CD8-positive, alpha-beta memory T cell (primary cell): ENCODE measurements at regions not wholly inside any gene's neighbourhood (a gene's known extent, or its start where the extent isn't known, plus 50 kb on each side); places are given as distances from the start of the nearest gene placed in this dataset.
"Not testable (repeated sequence)": the region's sequence is repeated elsewhere in the genome, so short reads cannot be mapped to it uniquely, and the experiment has no call there.

Source experiments
- CTCF ChIA-PET: fragments of 350-600 bp; sonication (Branson Sonifier 250); formaldehyde crosslinking; loops from one replicate; lab custom pipeline; 2021; ENCODE audit warnings: antibody characterized with exemption; lab: Charles Lee
- POLR2A ChIA-PET: fragments of 350-600 bp; sonication (Branson Sonifier 250); formaldehyde crosslinking; loops from one replicate; lab custom pipeline; 2021; ENCODE audit warnings: antibody characterized with exemption; lab: Charles Lee
- DNase-seq, 5 donors: peaks; one replicate each; pipeline versions ENCODE4 v3.0.0 to v3.0.0-alpha.2; 2020 to 2022; ENCODE audit warnings: mixed read lengths in 1 of 5
- H3K27ac ChIP-seq: one replicate; pipeline ENCODE4 v1.7.0; 2013; ENCODE audit warnings: low read depth, mild to moderate bottlenecking, low read length, moderate library complexity
- H3K27me3 ChIP-seq: 2 replicates; pipeline ENCODE4 v1.7.0; 2013; ENCODE audit warnings: low read length, mild to moderate bottlenecking; ENCODE audit not compliant: insufficient read depth, poor library complexity, severe bottlenecking
- H3K36me3 ChIP-seq: 2 replicates; pipeline ENCODE4 v1.7.0; 2013; ENCODE audit warnings: mild to moderate bottlenecking, low read length, moderate library complexity; ENCODE audit not compliant: insufficient read depth
- H3K4me1 ChIP-seq: 2 replicates; pipeline ENCODE4 v1.7.0; 2013; ENCODE audit warnings: mild to moderate bottlenecking, low read length, moderate library complexity; ENCODE audit not compliant: insufficient read depth
- H3K4me3 ChIP-seq: 2 replicates; pipeline ENCODE4 v1.7.0; 2013; ENCODE audit warnings: mild to moderate bottlenecking, low read length
- H3K9me3 ChIP-seq: 2 replicates; pipeline ENCODE4 v1.7.0; 2013; ENCODE audit warnings: mild to moderate bottlenecking, low read length
- H3K27ac Mint-ChIP-seq, 8 donors: one replicate each; pipeline ENCODE4 v1.8.0; 2020 to 2021; ENCODE audit warnings: mixed read lengths in 8 of 8, mild to moderate bottlenecking in 6 of 8, inconsistent platforms in 3 of 8, moderate library complexity in 3 of 8
- H3K27me3 Mint-ChIP-seq, 2 donors: one replicate each; pipeline ENCODE4 v1.8.0; 2020 to 2021; ENCODE audit warnings: mixed read lengths in 2 of 2, mild to moderate bottlenecking in 1 of 2, moderate library complexity in 1 of 2
- H3K36me3 Mint-ChIP-seq, 3 donors: one replicate each; pipeline ENCODE4 v1.8.0; 2020 to 2021; ENCODE audit warnings: mixed read lengths in 3 of 3, inconsistent platforms in 1 of 3, mild to moderate bottlenecking in 1 of 3
- H3K4me1 Mint-ChIP-seq, 3 donors: one replicate each; pipeline ENCODE4 v1.8.0; 2020 to 2021; ENCODE audit warnings: mixed read lengths in 3 of 3, inconsistent platforms in 1 of 3, mild to moderate bottlenecking in 1 of 3
- H3K4me3 Mint-ChIP-seq, 7 donors: one replicate each; pipeline ENCODE4 v1.8.0; 2020 to 2021; ENCODE audit warnings: mixed read lengths in 7 of 7, mild to moderate bottlenecking in 6 of 7, moderate library complexity in 4 of 7, inconsistent platforms in 2 of 7
- H3K9me3 Mint-ChIP-seq, 5 donors: one replicate each; pipeline ENCODE4 v1.8.0; 2020 to 2022; ENCODE audit warnings: mixed read lengths in 5 of 5, mild to moderate bottlenecking in 3 of 5, moderate library complexity in 2 of 5, inconsistent platforms in 1 of 5

DNA sequence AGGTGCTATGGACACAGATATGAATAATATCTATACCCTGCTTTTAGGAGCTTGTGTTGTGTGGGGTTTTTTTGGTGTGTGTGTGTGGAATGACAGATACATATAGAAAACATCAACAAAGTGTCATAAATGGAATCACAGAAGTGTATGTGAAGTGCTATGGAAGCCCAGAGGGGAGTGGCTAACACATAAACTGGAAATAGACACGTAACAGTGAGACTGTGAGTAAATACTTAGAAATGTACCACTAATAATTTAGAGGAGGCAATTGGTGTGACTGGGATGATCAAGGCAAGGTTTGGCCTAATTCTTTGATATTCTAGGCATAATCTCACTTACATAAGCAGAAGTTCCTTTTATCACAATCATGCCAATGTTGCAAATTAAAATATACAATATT is 169.3 kb upstream of the TENM4 start:
- H3K36me3 Mint-ChIP-seq = peaks cover 0 to 5% (median 0%) of the 10 kb centered on the region in 3 donors
- H3K4me3 Mint-ChIP-seq = no peak overlapping the region
- H3K27ac Mint-ChIP-seq = no peak overlapping the region
- H3K36me3 ChIP-seq = no peaks in the 10 kb centered on the region
- H3K27me3 Mint-ChIP-seq = no peaks in the 10 kb centered on the region
- ChIA-PET POLR2A (no interaction called here), CTCF (no interaction called here)
- H3K4me1 ChIP-seq = no peaks in the 10 kb centered on the region
- no peaks in the 10 kb centered on the region for H3K9me3 ChIP-seq
- no peak overlapping the region for H3K27ac ChIP-seq
- H3K9me3 Mint-ChIP-seq = peaks cover 6 to 31% (median 17%) of the 10 kb centered on the region in 5 donors
- H3K4me3 ChIP-seq = no peak overlapping the region
- H3K4me1 Mint-ChIP-seq = no peaks in the 10 kb centered on the region
- no peak for DNase-seq
- no peaks in the 10 kb centered on the region for H3K27me3 ChIP-seq

DNA sequence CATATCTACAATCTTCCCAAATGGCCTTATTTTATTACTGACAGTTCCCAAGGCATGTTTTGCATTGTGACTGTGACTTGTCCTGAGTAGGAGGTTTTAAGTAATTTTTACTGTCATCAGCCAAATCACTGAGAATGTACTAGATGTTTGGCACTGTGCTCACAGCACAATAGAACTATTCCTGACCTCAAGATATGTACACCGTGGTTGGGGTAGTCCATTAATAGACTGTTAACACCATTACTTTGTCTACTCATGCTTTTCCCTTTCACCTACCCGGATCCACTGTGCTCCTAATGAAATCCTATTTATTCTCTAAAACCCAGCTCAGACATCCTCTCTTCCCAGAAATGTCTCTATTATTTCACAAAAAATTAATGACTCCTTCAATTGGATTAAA is 168.7 kb upstream of the TENM4 start:
- Mint-ChIP-seq H3K4me3 (no peak overlapping the region), H3K27me3 (no peaks in the 10 kb centered on the region), H3K4me1 (no peaks in the 10 kb centered on the region), H3K36me3 (peaks cover 0 to 5% (median 0%) of the 10 kb centered on the region in 3 donors), H3K9me3 (peaks cover 6 to 31% (median 16%) of the 10 kb centered on the region in 5 donors), H3K27ac (no peak overlapping the region)
- DNase-seq = no peak
- Histone ChIP-seq H3K27me3 (no peaks in the 10 kb centered on the region), H3K36me3 (no peaks in the 10 kb centered on the region), H3K9me3 (no peaks in the 10 kb centered on the region), H3K27ac (no peak overlapping the region), H3K4me1 (no peaks in the 10 kb centered on the region), H3K4me3 (no peak overlapping the region)
- POLR2A ChIA-PET = no interaction called here
- CTCF ChIA-PET = no interaction called here

GRCh38 chr11:79606461-79606860 is 165.6 kb upstream of the TENM4 start:
- peaks cover 2 to 26% (median 9%) of the 10 kb centered on the region in 5 donors for H3K9me3 Mint-ChIP-seq
- H3K4me3 ChIP-seq, H3K27ac Mint-ChIP-seq, POLR2A ChIA-PET, H3K27me3 ChIP-seq, H3K36me3 Mint-ChIP-seq, H3K27ac ChIP-seq, H3K27me3 Mint-ChIP-seq, DNase-seq, H3K4me3 Mint-ChIP-seq, H3K9me3 ChIP-seq, H3K4me1 Mint-ChIP-seq, H3K36me3 ChIP-seq, H3K4me1 ChIP-seq, CTCF ChIA-PET: not testable (repeated sequence)

DNA sequence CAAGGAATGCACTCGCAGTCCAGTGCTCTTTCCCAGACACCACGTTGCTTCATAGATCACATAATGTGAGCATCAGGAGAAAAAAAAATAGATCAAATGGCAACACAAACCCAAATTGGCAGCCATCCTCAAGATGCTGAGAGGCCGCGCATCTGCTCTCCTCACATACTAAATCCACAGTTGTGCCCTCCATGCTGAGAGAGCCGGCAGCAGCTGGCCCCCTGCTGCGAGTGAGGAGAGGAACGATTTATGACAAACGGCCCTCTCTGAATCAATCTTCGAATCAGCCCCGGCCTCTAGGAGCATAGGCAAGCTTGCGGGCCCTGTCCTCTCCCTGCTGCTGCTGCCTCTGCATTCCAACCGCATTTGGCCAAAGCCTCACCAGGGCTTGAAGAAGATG is 159.9 kb upstream of the TENM4 start:
- no peaks in the 10 kb centered on the region for H3K27me3 ChIP-seq
- DNase-seq = no peak
- no peak overlapping the region for H3K4me3 Mint-ChIP-seq
- POLR2A ChIA-PET = no interaction called here
- CTCF ChIA-PET = no interaction called here
- no peak overlapping the region for H3K27ac ChIP-seq
- no peaks in the 10 kb centered on the region for H3K27me3 Mint-ChIP-seq
- peaks cover 1 to 9% (median 6%) of the 10 kb centered on the region in 5 donors for H3K9me3 Mint-ChIP-seq
- no peak overlapping the region for H3K27ac Mint-ChIP-seq
- no peaks in the 10 kb centered on the region for H3K9me3 ChIP-seq
- H3K4me3 ChIP-seq = no peak overlapping the region
- no peaks in the 10 kb centered on the region for H3K4me1 Mint-ChIP-seq
- no peaks in the 10 kb centered on the region for H3K36me3 Mint-ChIP-seq
- no peaks in the 10 kb centered on the region for H3K4me1 ChIP-seq
- H3K36me3 ChIP-seq = no peaks in the 10 kb centered on the region

GRCh38 chr11:79594834-79595233 is 154.0 kb upstream of the TENM4 start:
- Mint-ChIP-seq H3K9me3 (peaks cover 0 to 29% (median 17%) of the 10 kb centered on the region in 5 donors), H3K4me1 (no peaks in the 10 kb centered on the region), H3K36me3 (no peaks in the 10 kb centered on the region), H3K27ac (no peak overlapping the region), H3K4me3 (no peak overlapping the region), H3K27me3 (no peaks in the 10 kb centered on the region)
- Histone ChIP-seq H3K27me3 (no peaks in the 10 kb centered on the region), H3K9me3 (no peaks in the 10 kb centered on the region), H3K4me3 (no peak overlapping the region), H3K4me1 (no peaks in the 10 kb centered on the region), H3K36me3 (no peaks in the 10 kb centered on the region), H3K27ac (no peak overlapping the region)
- POLR2A ChIA-PET = no interaction called here
- CTCF ChIA-PET = no interaction called here
- no peak for DNase-seq

DNA sequence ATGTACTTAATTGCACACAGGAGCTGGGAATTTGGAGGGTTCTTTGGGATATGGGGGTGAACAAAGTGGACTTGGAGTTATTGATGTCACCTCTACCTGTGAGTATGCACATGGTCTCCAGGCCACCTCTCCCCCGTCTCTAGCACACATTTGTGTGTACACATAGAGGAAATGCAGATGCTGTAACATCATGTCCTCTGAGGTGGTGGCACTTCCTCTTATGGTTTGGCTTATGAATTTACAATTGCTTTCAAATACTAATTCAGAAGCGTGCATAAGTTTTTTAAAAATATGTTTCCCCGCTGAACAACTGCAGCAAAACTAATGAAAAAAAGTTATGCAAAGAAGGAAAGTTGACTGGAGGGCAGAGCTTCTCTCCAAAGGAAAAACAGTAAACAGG is 152.0 kb upstream of the TENM4 start:
- ChIA-PET POLR2A (no interaction called here), CTCF (no interaction called here)
- DNase-seq = no peak
- H3K27ac ChIP-seq = no peak overlapping the region
- Mint-ChIP-seq H3K36me3 (no peaks in the 10 kb centered on the region), H3K27me3 (no peaks in the 10 kb centered on the region), H3K4me1 (no peaks in the 10 kb centered on the region), H3K4me3 (no peak overlapping the region), H3K9me3 (peaks cover 7 to 32% (median 17%) of the 10 kb centered on the region in 5 donors), H3K27ac (no peak overlapping the region)
- no peaks in the 10 kb centered on the region for H3K27me3 ChIP-seq
- H3K9me3 ChIP-seq = no peaks in the 10 kb centered on the region
- H3K4me1 ChIP-seq = no peaks in the 10 kb centered on the region
- H3K4me3 ChIP-seq = no peak overlapping the region
- no peaks in the 10 kb centered on the region for H3K36me3 ChIP-seq

- Histone ChIP-seq H3K4me1 (no peaks in the 10 kb centered on the region), H3K27ac (no peak overlapping the region), H3K4me3 (no peak overlapping the region), H3K27me3 (no peaks in the 10 kb centered on the region), H3K36me3 (no peaks in the 10 kb centered on the region), H3K9me3 (no peaks in the 10 kb centered on the region)
- POLR2A ChIA-PET = no interaction called here
- no peak overlapping the region for H3K27ac Mint-ChIP-seq
- no peak overlapping the region for H3K4me3 Mint-ChIP-seq
- no peak for DNase-seq
- no peaks in the 10 kb centered on the region for H3K36me3 Mint-ChIP-seq
- CTCF ChIA-PET = no interaction called here
- no peaks in the 10 kb centered on the region for H3K27me3 Mint-ChIP-seq
- no peaks in the 10 kb centered on the region for H3K4me1 Mint-ChIP-seq
- peaks cover 7 to 32% (median 17%) of the 10 kb centered on the region in 5 donors for H3K9me3 Mint-ChIP-seq
Observed at GRCh38 chr11:79592406-79592805, 151.6 kb upstream of the TENM4 start.

- H3K27me3 Mint-ChIP-seq = peaks cover 0 to 4% of the 10 kb centered on the region in 2 donors
- no peaks in the 10 kb centered on the region for H3K4me1 Mint-ChIP-seq
- ChIA-PET CTCF (no interaction called here), POLR2A (no interaction called here)
- H3K27ac ChIP-seq = no peak overlapping the region
- peaks cover 0 to 18% (median 5%) of the 10 kb centered on the region in 5 donors for H3K9me3 Mint-ChIP-seq
- H3K4me1 ChIP-seq = no peaks in the 10 kb centered on the region
- DNase-seq = no peak
- no peak overlapping the region for H3K27ac Mint-ChIP-seq
- no peak overlapping the region for H3K4me3 Mint-ChIP-seq
- H3K9me3 ChIP-seq = no peaks in the 10 kb centered on the region
- H3K36me3 ChIP-seq = no peaks in the 10 kb centered on the region
- H3K27me3 ChIP-seq = no peaks in the 10 kb centered on the region
- no peak overlapping the region for H3K4me3 ChIP-seq
- H3K36me3 Mint-ChIP-seq = peaks cover 0 to 2% (median 0%) of the 10 kb centered on the region in 3 donors
Observed at GRCh38 chr11:79582434-79582833, 141.6 kb upstream of the TENM4 start.

DNA sequence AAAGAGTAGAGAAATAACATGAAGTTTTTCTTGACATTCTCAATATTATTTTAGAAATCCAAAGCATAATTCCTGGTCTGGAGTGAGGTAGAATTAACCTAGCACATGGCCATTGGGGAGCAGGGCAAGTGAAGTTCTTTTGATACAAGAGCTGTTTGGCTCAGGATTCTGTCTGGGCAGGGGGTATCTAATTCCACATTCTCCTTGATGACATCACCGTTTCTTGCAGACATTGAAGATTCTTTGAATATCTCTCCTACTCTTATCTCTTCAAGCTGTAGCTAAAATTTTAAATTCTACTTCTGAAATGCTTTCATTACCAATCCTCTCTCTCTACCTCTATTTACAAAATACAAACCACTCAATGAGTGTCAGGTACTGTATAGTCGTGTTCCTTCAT is 138.2 kb upstream of the TENM4 start:
- peaks cover 0 to 3% of the 10 kb centered on the region in 2 donors for H3K27me3 Mint-ChIP-seq
- no peaks in the 10 kb centered on the region for H3K36me3 Mint-ChIP-seq
- H3K27ac ChIP-seq = no peak overlapping the region
- ChIA-PET POLR2A (no interaction called here), CTCF (no interaction called here)
- no peak overlapping the region for H3K4me3 Mint-ChIP-seq
- no peaks in the 10 kb centered on the region for H3K36me3 ChIP-seq
- H3K9me3 Mint-ChIP-seq = peaks cover 0 to 10% (median 5%) of the 10 kb centered on the region in 5 donors
- H3K4me3 ChIP-seq = no peak overlapping the region
- H3K27ac Mint-ChIP-seq = no peak overlapping the region
- no peaks in the 10 kb centered on the region for H3K4me1 ChIP-seq
- no peaks in the 10 kb centered on the region for H3K27me3 ChIP-seq
- H3K4me1 Mint-ChIP-seq = no peaks in the 10 kb centered on the region
- no peaks in the 10 kb centered on the region for H3K9me3 ChIP-seq
- no peak for DNase-seq
